ENCODE measurements at regions not wholly inside any gene's neighbourhood (a gene's known extent, or its start where the extent isn't known, plus 50 kb on each side); places are given as distances from the start of the nearest gene placed in this dataset.

DNA sequence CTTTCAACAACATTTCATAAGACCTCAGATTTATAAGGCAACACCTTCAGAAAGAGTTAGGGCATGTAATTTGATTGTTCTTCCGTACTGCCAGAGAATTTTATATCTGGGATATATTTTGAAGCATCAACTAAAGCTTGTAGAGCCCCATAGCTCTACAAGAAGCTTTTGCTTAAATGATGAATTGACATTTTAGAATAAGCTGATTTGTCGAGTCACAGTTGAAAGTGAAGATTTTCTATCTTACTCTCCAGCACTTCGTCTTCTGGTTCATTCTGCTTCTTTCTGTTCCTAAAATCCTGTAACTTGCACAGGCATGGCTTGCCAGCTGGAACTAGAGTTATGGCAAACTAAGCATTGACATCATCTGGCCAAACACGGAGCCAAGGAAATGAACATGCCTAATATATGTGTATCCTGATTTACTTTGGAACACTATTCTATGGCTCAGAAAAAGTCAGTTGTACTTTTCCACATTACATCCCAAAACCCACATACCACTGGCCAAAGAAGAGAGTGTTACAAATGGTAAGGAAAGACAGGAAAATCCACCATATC is 68.6 kb upstream of the MAST4 start:
- Mint-ChIP-seq H3K36me3 (no peaks in the 10 kb centered on the region), H3K27ac (no peak overlapping the region), H3K4me3 (no peak overlapping the region), H3K27me3 (peaks cover 22% of the 10 kb centered on the region), H3K9me3 (no peaks in the 10 kb centered on the region), H3K4me1 (ENCODE audit: unreplicated experiment) (no peaks in the 10 kb centered on the region)
- DNase-seq (ENCODE audit: extremely low spot score, unreplicated experiment), result no peak
- TF ChIP-seq, protein P1, sequence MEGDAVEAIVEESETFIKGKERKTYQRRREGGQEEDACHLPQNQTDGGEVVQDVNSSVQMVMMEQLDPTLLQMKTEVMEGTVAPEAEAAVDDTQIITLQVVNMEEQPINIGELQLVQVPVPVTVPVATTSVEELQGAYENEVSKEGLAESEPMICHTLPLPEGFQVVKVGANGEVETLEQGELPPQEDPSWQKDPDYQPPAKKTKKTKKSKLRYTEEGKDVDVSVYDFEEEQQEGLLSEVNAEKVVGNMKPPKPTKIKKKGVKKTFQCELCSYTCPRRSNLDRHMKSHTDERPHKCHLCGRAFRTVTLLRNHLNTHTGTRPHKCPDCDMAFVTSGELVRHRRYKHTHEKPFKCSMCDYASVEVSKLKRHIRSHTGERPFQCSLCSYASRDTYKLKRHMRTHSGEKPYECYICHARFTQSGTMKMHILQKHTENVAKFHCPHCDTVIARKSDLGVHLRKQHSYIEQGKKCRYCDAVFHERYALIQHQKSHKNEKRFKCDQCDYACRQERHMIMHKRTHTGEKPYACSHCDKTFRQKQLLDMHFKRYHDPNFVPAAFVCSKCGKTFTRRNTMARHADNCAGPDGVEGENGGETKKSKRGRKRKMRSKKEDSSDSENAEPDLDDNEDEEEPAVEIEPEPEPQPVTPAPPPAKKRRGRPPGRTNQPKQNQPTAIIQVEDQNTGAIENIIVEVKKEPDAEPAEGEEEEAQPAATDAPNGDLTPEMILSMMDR (conservative IDR thresholded peaks at IDR 0.05), result no peak

DNA sequence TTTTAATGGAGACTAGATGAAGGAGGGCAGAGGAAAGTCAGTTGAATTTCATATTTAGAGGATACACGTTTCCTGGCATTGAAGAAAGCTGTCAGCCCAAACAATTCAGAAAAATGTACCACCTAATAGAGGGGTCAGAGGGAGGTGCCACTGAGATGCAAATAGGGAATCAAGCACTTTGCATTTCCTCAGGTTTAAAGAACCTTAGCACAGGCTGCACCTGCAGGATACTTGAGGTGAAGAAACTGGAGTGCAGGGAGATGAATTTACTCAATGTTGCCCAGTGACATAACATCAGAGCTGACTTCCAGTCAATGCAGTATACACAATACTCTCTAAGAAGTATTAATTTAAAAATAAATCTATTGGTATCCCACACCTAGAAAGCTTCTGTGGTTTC is 67.0 kb upstream of the MAST4 start:
- no peaks in the 10 kb centered on the region for H3K9me3 Mint-ChIP-seq
- H3K27me3 Mint-ChIP-seq, result peaks cover 21% of the 10 kb centered on the region
- H3K4me3 Mint-ChIP-seq, result no peak overlapping the region
- H3K27ac Mint-ChIP-seq, result no peak overlapping the region
- H3K36me3 Mint-ChIP-seq, result no peaks in the 10 kb centered on the region
- no peak for DNase-seq (ENCODE audit: extremely low spot score, unreplicated experiment)
- TF ChIP-seq, protein P1 (conservative IDR thresholded peaks at IDR 0.05), result no peak
- H3K4me1 Mint-ChIP-seq (ENCODE audit: unreplicated experiment), result no peaks in the 10 kb centered on the region

DNA sequence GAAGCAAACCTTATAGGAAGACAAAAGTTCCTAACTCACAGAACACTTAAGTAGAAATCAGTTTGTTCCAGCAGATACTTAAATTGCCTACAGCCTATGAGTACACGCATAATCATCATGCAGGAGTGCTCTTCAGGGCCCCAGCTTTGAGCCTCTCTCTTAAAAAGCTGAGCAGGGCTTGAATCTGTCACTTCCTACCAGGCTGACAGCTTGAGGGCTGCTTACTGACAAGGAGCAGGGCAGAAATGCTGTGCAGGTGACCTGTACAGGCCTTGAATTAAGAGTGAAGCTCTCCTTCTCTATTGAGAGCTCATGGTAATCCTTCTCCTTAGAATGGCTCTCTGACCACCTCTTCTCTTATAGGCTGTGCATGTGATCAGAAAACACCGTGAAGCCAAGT is 66.5 kb upstream of the MAST4 start:
- no peaks in the 10 kb centered on the region for H3K4me1 Mint-ChIP-seq (ENCODE audit: unreplicated experiment)
- H3K4me3 Mint-ChIP-seq, result no peak overlapping the region
- no peaks in the 10 kb centered on the region for H3K9me3 Mint-ChIP-seq
- no peaks in the 10 kb centered on the region for H3K36me3 Mint-ChIP-seq
- no peak for DNase-seq (ENCODE audit: extremely low spot score, unreplicated experiment)
- H3K27me3 Mint-ChIP-seq, result peaks cover 20% of the 10 kb centered on the region
- TF ChIP-seq, protein P1 (conservative IDR thresholded peaks at IDR 0.05), result no peak
- no peak overlapping the region for H3K27ac Mint-ChIP-seq

DNA sequence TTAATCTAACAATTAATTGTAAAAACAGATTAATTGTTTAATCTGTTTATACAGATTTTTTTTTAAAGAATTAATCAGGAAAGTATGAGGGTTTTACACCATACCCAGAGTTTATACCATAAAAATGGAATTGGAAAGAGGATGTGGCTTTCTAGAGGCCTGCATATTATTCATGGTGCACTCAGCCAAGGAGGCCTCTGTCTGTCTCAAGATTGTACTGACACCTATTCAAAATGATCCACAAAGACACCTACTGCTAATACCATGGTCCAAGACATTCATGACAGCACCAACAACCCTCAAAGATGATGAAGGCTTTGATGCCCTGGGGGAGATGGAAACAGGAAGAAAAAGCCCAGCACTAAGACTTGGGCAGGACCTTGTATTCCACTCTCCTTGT is 58.1 kb upstream of the MAST4 start:
- no peaks in the 10 kb centered on the region for H3K9me3 Mint-ChIP-seq
- no peak for DNase-seq (ENCODE audit: extremely low spot score, unreplicated experiment)
- H3K36me3 Mint-ChIP-seq, result no peaks in the 10 kb centered on the region
- H3K4me1 Mint-ChIP-seq (ENCODE audit: unreplicated experiment), result no peaks in the 10 kb centered on the region
- H3K27me3 Mint-ChIP-seq, result peaks cover 14% of the 10 kb centered on the region
- TF ChIP-seq, protein P1 (conservative IDR thresholded peaks at IDR 0.05), result no peak
- no peak overlapping the region for H3K27ac Mint-ChIP-seq
- no peak overlapping the region for H3K4me3 Mint-ChIP-seq

DNA sequence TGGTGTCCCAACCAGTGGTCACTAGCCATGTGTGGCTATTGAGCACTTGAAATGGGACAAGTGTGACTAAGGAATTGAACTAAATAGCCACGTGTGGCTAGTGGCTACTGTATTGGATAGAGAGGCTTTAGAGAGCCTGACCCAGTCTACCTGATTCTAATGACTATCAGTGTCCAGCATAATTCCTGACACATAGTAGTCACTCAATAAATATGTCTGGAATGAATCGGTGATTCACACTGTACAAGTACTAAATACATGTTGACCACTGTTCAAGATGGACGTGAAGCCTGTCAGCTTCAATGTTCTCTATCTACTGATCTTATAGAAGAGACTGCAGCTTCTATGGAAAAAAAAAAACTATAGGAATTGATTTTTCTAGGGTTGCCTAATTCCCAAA is 57.7 kb upstream of the MAST4 start:
- Mint-ChIP-seq H3K27ac (no peak overlapping the region), H3K36me3 (no peaks in the 10 kb centered on the region), H3K4me3 (no peak overlapping the region), H3K9me3 (no peaks in the 10 kb centered on the region), H3K4me1 (ENCODE audit: unreplicated experiment) (no peaks in the 10 kb centered on the region), H3K27me3 (peaks cover 14% of the 10 kb centered on the region)
- no peak for DNase-seq (ENCODE audit: extremely low spot score, unreplicated experiment)
- TF ChIP-seq, protein P1 (conservative IDR thresholded peaks at IDR 0.05), result no peak

DNA sequence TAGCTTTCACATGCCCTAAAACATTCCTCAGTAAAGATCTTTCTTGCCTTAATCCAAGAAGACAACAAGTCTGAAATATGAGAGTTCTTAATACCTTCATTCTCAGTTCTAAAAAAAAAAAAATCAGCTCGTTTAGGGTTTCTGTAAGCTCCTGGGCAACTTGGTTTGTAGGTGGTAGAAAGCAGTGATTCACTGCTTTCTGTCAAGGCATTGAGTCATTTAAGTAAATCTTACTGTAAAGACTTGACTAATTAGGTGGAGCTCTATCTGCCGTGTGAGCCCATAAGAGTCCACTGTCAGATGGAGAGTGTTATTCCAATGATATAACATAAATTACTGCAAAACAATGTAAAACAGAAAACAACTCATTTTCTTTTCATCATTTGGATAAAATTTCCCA is 56.1 kb upstream of the MAST4 start:
- no peaks in the 10 kb centered on the region for H3K9me3 Mint-ChIP-seq
- H3K27ac Mint-ChIP-seq, result no peak overlapping the region
- no peak overlapping the region for H3K4me3 Mint-ChIP-seq
- H3K36me3 Mint-ChIP-seq, result no peaks in the 10 kb centered on the region
- DNase-seq (ENCODE audit: extremely low spot score, unreplicated experiment), result no peak
- TF ChIP-seq, protein P1 (conservative IDR thresholded peaks at IDR 0.05), result no peak
- peaks cover 10% of the 10 kb centered on the region for H3K27me3 Mint-ChIP-seq
- no peaks in the 10 kb centered on the region for H3K4me1 Mint-ChIP-seq (ENCODE audit: unreplicated experiment)
